ENCODE measurements at regions not wholly inside any gene's neighbourhood (a gene's known extent, or its start where the extent isn't known, plus 50 kb on each side); places are given as distances from the start of the nearest gene placed in this dataset.
A peak's percentile ranks its signal among the peaks of the same experiment; 100 is the strongest.

DNA sequence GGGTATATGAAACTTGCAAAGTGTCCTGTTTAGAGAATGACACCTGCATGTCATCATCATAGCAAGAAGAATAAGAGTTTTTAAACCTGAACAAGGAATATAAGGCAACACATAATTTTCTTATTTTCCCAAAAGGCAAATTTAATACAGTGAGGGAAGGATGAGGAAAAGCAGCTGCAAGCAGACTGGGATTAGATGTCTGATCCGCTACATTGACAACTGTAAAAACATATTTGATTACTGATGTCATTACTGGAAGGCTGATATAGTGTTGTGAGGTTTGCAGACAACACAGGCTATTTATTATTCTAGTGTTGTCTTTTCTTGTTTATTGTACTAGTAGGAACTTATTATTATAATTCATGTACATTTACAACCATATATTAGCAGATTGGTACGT lies 528.7 kb downstream of the ZIC1 start:
- DNase-seq (ENCODE audit: low read depth), result no peak

DNA sequence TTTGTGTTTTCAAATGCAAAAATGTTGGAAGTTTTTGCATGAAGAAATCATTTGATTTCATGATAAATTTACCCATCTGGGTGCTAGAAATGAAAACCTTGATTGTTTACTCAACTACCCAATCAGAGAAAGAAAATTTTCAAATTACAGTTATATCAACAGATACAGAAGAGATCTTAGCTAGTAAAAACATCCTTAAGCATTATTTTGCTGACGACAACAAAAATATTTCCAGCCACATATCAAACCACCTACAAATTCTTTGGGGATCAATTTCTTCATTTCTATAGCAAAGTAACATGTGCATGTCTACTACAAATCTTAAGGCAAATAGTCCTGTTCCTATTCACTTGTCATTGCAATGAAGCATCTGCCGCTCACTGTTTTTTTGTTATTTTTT lies 530.3 kb downstream of the ZIC1 start:
- DNase-seq (ENCODE audit: low read depth), result no peak

DNA sequence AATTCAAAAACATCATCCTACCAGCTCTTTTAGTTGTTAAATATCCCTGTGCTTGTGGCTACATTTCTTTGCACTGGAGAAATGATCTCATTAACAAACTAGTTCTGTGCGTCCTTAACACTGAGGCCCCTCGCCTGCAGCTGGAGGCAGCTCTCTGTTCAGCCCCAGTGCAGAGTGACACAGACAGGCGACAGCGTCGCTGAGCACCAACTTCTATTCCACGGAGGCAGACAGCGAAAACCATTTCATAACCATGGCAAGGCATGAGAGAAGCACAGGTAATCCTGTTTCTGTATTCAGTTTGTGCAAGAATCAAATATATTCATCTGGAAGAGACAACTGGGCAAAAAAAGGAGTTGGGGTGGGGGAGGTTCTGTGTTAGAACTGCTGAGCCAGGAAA lies 530.7 kb downstream of the ZIC1 start:
- DNase-seq (ENCODE audit: low read depth), result no peak

DNA sequence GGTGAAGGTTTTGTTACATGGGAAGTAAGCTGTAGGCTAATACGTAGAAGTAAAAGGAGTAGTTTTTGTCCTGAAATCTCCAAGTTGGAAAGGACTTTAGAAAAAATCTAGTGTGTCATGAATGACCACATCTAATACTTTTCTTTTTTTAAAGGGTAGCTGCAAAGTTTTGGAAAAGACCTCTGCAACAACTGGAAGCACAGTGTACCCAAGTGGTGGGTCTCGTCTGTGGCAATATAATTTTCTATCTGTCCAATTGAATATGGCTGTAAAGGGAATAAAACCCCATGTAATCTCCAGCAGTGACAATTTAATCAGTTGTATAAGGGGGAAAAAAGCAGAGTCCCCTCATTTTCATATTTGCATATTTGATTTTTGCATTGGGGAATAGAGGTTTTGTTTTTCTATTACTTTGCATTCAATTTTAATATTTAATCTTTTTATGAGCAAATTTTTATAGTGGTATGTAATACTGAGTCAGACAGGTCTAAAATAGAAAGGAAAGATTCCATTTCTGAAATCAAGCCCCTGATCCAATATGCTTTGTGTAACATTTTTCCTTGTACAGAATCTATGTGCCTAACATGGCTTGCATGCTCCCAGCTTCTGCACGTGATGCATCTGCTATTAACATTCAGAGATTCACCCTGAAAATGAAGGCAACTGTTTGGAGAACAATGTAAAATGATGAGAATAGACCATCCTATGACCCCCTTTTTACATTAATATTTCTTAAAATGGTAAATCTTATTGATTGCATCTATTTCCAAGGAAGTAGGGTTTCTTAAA lies 531.4 kb downstream of the ZIC1 start:
- DNase-seq (ENCODE audit: low read depth), result peak; percentile 3

DNA sequence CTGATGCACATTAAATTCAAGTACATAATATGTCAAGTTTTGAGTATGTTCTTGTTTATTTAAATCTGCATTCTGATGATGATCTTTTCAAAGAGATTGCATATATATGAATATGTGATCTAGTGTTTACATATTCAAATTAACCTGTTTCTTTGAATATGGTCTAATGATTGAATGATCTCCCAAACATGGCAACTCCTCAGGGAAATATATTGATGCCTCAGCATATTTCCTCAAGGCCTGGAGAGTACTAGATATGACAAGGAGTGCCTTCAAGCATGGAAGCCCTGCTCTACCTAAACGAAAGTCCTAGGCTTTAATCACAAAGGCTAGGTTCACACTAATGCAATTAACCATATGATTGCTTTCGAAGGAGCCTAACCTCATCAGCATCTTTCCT lies 532.8 kb downstream of the ZIC1 start:
- no peak for DNase-seq (ENCODE audit: low read depth)

DNA sequence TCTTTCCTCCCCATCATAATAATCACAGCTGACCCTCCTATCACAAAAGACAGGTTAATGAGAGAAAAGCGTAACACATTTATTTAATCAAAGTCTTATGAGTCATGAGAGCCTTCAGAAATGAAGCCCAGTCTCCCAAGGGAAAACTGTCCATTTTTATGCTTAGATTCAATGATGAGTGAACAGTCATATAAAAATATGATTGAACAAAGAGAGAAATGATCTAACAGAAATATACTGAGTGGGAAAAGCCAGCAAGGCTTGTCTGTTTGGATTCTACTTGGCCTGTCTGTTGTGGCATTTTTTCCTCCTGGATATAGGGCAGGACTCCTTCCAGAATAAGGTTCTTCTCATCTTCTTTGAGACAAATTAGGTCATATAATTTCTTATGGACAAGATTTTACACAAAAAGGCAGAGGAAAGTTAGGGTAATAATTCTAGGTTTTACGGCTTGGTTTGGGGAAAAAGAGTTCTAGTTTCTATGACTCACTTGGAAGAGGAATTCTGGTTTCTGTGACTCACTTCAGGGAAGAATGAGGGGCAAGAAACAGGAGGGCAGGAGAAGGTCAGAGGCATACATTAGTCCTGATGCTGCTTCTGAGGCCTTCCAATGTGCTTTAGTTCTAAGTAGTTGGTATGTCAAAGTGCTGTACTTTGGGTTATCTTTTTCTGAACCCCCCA lies 534.2 kb downstream of the ZIC1 start:
- DNase-seq (ENCODE audit: low read depth), result peak; percentile 74

DNA sequence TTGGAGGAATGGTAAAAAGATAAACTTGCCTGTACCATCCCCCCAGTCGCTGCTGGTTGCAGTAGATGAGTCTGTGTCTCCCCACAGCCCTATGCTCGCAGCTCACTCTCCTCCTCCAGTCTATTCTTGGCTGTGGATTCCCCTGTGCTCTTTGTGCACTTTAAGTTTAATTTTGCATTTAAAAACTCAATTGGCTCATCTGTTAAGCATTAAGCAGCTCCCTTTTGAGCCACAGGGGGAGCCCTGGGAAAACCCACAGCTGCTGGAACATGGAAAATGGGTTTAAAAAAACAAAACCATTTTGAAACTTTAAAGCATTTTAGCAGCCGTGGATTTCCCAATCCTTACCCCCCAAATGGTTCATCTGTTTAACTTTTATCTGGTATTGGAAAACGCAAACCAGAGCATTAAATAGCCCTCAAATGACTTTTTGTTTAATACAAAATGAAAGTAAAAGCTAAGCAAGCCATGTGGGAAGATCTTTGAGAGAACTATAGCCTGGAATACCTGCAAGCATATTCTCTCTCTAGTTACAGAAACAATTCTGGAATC lies 536.9 kb downstream of the ZIC1 start:
- peak; percentile 93 for DNase-seq (ENCODE audit: low read depth)

DNA sequence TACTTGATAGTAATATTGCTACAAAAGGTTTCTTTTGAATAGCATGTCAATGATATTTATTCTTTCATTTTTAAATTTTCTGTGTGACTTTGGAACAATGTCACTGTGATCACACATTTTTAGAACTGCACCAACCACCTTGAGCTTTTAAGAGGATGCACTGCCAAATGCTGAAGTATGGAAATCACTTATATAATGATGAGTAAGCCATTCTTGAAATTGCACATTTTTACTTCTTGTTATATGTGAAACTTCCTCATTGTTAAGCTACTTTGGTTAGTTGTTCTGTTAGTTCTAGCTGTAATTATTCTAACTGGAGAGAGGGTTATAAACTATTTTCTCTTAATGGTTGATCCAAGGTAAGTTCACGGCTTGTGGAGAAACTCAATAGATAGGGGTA lies 547.5 kb downstream of the ZIC1 start:
- DNase-seq (ENCODE audit: low read depth), result no peak

DNA sequence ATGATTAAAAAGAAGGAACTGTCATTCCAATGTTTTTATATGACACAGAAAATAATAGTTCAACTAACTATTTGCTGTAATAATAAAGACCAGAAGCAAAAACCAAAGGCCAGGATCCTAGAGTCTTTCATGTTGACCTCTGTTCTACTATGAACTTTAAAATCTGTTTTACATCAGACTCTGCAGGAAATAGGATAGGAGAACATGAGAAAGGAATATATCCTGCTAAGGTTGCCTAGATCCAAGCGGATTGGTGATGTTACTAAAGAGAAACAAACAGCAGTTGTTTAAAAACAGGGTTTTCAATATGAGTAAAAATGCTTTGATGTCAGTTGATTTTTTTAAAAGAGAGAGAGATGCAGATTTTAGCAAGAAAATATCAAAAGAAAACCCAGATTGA lies 549.6 kb downstream of the ZIC1 start:
- DNase-seq (ENCODE audit: low read depth), result no peak

DNA sequence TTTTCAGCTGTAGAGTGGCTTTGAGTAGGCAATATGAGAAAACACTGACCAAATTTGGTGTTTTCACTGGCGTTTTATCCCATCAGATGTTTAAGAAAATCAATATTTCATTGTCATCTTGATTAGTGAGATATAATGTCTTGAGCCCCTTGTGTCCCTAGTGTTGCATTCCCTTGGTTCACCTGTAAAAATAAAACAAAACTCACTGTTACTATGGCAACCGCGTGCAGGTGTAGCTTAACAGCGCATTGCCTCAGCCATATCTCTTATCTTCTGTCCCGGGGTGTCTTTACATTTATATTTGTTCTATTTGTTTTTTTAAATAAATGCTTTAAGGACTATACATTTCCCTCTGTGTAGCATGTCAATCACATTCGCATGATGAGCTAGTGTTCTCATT lies 551.6 kb downstream of the ZIC1 start:
- DNase-seq (ENCODE audit: low read depth), result no peak

DNA sequence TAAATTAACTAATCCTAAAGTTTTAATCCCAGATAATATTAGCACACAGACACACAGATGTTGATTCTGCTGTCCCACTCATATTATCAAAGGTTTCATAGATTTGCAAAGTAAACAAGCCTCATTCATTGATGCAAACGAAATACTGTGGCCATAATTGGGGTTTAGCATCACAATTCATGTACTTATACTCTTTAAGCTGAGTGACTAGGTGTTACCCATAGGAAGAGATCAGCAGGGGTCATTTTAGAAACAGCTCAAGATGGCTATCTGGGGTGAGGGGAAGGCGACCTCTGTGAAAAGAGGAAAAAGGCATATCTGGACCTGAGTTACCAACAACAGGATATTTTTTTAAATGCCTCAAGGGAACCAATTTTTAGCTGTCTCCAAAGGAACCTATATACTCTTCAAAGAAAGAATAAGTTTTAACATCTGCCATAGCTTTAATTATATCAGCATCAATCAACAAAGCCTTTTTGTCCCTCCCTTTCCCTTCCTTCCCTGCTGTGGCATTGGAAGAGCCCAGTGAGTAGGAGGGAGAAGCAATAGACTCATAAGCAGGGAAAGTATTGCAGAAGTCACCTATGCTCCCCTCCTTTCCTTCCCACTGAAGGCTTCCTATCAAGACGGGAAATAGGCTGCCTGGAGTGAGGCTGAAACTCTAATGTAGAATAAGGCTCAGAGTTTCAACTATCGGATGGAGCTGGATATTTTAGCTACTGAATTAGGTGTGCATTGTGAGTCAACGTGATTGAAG lies 553.4 kb downstream of the ZIC1 start:
- DNase-seq (ENCODE audit: low read depth), result no peak

DNA sequence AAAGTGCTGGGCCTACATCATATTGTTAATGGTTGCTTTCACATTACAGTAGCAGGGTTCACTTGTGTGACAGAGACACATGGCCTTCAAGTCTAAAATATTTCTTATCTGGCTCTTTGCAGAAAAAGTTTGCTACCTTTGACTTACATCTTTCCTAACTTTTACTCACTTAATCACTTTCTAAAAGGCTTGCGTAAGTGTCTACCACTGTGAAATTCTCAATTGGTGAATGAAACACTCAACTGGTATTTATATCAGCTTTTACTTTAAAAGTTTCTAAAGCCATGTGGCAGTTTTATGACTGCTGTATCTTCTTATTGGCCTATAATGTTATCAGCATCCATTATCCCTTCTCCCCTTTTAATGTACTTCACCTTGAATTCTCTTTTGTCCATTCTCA lies 554.5 kb downstream of the ZIC1 start:
- DNase-seq (ENCODE audit: low read depth), result no peak

DNA sequence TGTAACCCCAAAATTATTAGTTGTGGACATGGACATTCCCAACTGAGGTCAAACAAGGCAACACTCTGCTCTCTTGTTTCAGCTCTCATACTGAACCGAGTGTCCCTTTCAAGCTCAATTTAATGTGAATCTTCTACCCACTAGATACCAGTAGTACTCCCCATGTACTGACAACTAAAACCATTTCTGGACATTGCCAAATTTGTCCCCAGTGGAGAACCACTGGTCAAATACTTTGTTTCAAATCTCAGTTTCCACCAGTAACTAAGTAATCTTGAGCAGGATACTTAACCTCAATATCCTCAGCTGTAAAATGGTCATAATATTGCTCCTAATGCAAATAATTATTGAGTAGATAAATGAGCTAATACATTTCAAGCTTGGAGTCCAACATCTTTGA lies 566.0 kb downstream of the ZIC1 start:
- DNase-seq (ENCODE audit: low read depth), result no peak

DNA sequence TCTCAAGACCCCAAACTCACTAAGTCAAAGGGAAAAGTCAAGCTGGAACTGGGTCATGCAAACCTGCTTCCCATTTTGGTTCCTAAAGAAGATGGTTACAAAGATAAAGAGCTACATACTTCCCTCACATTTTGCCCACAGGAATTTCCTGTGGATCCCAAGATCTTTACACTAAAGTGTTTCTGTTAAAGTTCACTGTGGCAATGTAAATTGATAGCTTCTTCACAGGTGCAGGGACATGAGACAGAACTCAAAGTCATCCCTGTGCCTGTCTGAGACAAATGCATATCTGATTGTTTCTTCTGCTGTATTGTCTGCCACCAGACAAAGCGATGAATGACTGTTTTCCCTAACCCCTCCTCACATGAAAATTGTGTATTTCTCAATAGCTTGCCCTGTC lies 567.8 kb downstream of the ZIC1 start:
- no peak for DNase-seq (ENCODE audit: low read depth)

DNA sequence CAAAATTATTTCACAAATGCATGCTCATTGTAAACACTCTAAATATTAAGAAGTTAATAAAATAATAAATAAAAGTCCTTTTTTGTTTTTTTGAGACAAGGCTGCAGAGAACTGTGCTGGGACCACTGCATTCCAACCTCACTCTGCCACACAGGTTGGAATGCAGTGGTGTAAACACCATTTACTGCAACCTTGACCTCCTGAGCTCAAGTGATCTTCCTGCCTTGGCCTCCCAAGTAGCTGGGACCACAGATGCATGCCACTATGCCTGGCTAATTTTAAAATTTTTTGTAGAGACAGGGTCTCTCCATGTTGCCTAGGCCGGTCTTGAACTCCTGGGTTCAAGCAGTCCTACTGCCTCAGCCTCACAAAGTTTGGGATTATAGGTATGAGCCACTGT lies 578.4 kb downstream of the ZIC1 start:
- no peak for DNase-seq (ENCODE audit: low read depth)

DNA sequence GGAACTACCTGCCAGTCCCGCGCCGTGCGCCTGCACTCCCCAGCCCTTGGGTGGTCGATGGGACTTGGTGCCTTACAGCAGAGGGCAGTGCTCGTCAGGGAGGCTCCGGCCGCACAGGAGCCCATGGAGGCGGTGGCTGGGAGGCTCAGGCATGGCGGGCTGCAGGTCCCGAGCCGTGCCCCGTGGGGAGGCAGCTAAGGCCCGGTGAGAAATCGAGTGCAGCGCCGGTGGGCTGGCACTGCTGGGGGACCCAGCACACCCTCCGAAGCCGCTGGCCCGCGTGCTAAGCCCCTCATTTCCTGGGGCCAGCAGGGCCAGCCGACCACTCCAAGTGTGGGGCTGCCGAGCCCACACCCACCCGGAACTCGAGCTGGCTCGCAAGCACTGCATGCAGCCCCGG lies 580.2 kb downstream of the ZIC1 start:
- no peak for DNase-seq (ENCODE audit: low read depth)

DNA sequence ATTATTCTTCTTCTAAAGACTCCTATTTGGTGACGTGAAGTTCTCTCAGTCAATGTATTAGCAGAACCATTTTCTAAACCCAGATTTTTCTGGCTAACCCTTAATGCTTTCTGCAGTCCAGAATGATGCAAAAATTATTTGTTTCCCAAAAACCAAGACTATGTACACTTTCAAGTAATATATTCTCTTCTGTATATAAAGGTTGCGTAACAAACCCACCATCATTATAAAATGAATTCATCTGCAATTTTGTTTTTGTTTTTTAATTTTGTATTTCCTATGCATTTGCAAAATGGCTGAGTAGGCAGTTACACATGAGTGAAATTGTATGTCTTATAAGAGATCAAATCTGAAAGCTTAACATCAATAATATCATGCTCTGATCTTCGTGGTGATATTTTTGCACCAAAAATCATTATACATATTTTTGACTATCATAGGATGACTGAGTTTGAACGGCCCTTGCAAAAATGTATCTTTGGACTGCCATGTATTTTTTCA lies 593.6 kb downstream of the ZIC1 start:
- no peak for DNase-seq (ENCODE audit: low read depth)

DNA sequence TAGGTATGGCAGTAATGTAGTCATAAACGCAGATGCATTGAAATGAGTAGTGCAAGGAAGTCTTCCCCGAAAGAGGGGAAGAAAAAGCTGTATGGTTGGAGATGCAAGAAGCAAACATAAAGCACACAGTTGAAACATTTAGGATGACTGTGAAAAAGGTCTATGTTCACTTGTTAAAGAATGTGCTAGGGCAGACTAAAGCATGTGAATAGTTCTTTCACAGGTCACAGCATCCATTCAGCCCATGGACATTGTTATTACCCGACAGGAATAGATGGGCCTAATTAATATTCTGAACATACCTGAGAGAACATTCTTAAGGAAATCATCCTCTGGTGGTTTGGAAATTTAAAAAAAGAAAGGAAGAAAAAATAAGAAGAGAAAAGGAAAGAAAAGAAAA lies 595.2 kb downstream of the ZIC1 start:
- DNase-seq (ENCODE audit: low read depth), result no peak

DNA sequence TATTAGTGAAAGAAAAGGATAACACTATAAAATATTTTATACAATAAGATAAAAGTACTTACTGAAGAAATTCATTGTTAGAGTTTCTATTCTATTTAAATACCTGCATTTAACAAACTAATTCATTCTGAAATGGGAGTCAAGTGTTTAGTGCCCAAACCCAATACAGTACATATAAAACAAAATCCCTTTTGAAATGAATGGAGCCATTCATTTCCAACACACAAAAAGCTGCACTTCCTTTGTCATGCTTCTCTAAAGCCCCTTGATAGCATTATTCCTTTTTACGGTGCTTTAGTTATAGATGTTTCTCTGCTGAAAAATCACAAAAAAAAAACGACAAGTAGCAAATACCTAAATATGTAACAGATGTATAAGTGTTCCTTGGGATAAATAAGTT lies 596.3 kb downstream of the ZIC1 start:
- DNase-seq (ENCODE audit: low read depth), result no peak

DNA sequence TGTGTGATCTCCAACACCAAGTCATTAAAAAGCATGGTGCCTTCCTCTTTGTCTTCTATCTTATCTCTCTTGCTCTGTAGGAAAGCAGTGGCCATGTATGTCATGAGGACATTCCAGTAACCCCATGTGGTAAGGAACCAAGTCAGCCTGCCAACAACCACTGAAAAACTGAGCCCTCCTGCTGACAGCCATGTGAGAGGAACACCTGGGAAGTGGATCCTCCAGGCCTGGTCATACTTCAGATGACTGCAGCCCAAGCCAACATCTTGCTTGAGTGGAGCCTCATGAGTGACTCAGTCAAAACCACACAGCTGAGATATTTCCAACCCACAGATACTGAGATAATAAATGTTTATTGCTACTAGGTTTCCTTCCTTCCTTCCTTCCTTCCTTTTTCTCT lies 597.3 kb downstream of the ZIC1 start:
- DNase-seq (ENCODE audit: low read depth), result no peak

DNA sequence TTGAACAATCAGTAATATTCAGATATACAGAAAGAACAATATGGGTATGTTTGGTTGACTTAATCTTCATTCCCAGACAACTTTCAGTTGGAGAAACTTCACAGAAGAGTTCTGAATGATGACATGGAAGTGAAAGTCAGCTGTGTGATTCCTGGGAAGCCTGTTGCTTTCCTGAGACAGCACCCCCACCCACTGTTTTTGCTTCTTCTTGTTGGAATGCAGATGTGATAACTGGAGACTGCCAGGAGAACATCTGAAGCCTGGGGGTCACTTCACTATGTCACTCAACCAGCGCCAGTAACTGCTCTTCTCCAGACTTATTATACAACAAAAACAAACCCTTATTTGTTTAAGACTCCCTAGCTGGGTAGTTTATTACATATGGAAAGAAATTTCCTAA lies 599.4 kb downstream of the ZIC1 start:
- DNase-seq (ENCODE audit: low read depth), result no peak

DNA sequence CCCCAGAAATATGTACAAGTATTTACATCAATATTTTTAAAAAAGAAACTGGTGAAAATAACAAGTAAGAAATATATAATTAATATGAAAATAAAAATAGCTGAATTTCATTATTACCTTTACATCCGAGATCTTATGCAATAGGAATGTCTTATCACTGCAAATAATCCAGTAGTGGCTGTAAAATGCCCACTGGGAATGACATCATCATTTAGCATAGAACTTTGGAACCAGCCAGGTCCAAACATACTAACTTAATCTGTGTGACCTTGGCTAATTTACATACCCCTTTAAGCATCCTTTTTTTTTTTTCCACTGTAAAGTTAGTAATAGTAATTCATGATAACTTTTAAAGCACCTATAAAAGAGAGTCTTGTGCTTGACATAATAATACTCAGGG lies 611.7 kb downstream of the ZIC1 start:
- no peak for DNase-seq (ENCODE audit: low read depth)

DNA sequence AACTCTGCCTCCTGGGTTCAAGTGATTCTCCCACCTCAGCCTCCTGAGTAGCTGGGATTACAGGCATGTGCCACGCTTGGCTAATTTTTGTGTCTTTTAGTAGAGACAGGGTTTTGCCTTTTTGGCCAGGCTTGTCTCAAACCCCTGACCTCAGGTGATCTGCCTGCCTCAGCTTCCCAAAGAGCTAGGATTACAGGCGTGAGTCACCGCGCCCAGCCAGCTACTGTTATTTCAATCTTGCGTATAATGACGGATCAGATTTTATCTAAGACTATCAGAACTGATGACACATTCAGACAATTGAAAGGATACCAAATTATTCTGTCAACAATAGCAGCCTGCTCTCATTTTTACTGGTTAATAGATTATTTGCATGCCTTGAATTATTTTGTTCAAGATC lies 612.2 kb downstream of the ZIC1 start:
- DNase-seq (ENCODE audit: low read depth), result no peak

Measured in fibroblast of gingiva (primary cell).